AG08395 (cell line): ENCODE measurements at regions not wholly inside any gene's neighbourhood (a gene's known extent, or its start where the extent isn't known, plus 50 kb on each side); places are given as distances from the start of the nearest gene placed in this dataset.
"Not testable (repeated sequence)": the region's sequence is repeated elsewhere in the genome, so short reads cannot be mapped to it uniquely, and the experiment has no call there.

Source experiments
- DNase-seq: peaks from one replicate; pipeline ENCODE4 v3.0.0; 2012; ENCODE audit warnings: mixed read lengths, low spot score

- no peak for DNase-seq
Observed at GRCh38 chr15:81819924-81820635, 225.7 kb downstream of the MEX3B start.

GRCh38 chr15:81814882-81815455, 230.8 kb downstream of the MEX3B start:
- DNase-seq, result no peak

- DNase-seq, result no peak
Observed at GRCh38 chr15:81813215-81813614, 232.6 kb downstream of the MEX3B start.

GRCh38 chr15:81812456-81812855, 233.4 kb downstream of the MEX3B start:
- no peak for DNase-seq

- no peak for DNase-seq
Observed at GRCh38 chr15:81811736-81812135, 234.1 kb downstream of the MEX3B start.

GRCh38 chr15:81809543-81809942, 236.3 kb downstream of the MEX3B start:
- DNase-seq, result no peak

- no peak for DNase-seq
Observed at GRCh38 chr15:81807806-81808205, 238.0 kb downstream of the MEX3B start.

GRCh38 chr15:81807186-81807585, 238.6 kb downstream of the MEX3B start:
- DNase-seq, result no peak

- no peak for DNase-seq
Observed at GRCh38 chr15:81795899-81796298, 249.9 kb downstream of the MEX3B start.

- no peak for DNase-seq
Observed at GRCh38 chr15:81792646-81793045, 253.2 kb downstream of the MEX3B start.

GRCh38 chr15:81791322-81791721, 254.5 kb downstream of the MEX3B start:
- DNase-seq, result not testable (repeated sequence)

GRCh38 chr15:81789403-81789802, 256.4 kb downstream of the MEX3B start:
- no peak for DNase-seq

GRCh38 chr15:81786776-81787175, 259.0 kb downstream of the MEX3B start:
- DNase-seq, result no peak

GRCh38 chr15:81785679-81786078, 260.1 kb downstream of the MEX3B start:
- no peak for DNase-seq

GRCh38 chr15:81785181-81785580, 260.6 kb downstream of the MEX3B start:
- DNase-seq, result no peak

- no peak for DNase-seq
Observed at GRCh38 chr15:81784751-81785150, 261.1 kb downstream of the MEX3B start.

GRCh38 chr15:81783586-81783985, 262.2 kb downstream of the MEX3B start:
- no peak for DNase-seq

- no peak for DNase-seq
Observed at GRCh38 chr15:81783076-81783475, 262.7 kb downstream of the MEX3B start.

GRCh38 chr15:81781395-81781794, 264.4 kb downstream of the MEX3B start:
- no peak for DNase-seq

GRCh38 chr15:81780966-81781365, 264.9 kb downstream of the MEX3B start:
- DNase-seq, result no peak

- no peak for DNase-seq
Observed at GRCh38 chr15:81779181-81779580, 266.6 kb downstream of the MEX3B start.

GRCh38 chr15:81777546-81777945, 268.3 kb downstream of the MEX3B start:
- no peak for DNase-seq

- no peak for DNase-seq
Observed at GRCh38 chr15:81776976-81777375, 268.8 kb downstream of the MEX3B start.

GRCh38 chr15:81775779-81776178, 270.0 kb downstream of the MEX3B start:
- DNase-seq, result not testable (repeated sequence)
